ENCODE measurements at regions not wholly inside any gene's neighbourhood (a gene's known extent, or its start where the extent isn't known, plus 50 kb on each side); places are given as distances from the start of the nearest gene placed in this dataset.

GRCh38 chr10:22468570-22469320 is 123.4 kb downstream of the SPAG6 start:
- no peak for TF ChIP-seq CTCF (IDR thresholded peaks at IDR 0.05; ENCODE audit: low read depth, low read length)
- TF ChIP-seq EZH2phosphoT487 (IDR thresholded peaks at IDR 0.05; ENCODE audit: low read depth): no peak

Measured in OCI-LY3 (cell line).